VCaP (cell line): ENCODE measurements at regions not wholly inside any gene's neighbourhood (a gene's known extent, or its start where the extent isn't known, plus 50 kb on each side); places are given as distances from the start of the nearest gene placed in this dataset.

ENCODE experiments used
- H3K27ac ChIP-seq: fragments of 450-650 bp; 2 replicates; pipeline ENCODE4 v1.5.1; 2017
- TF ChIP-seq, protein P1 (sequence below): fragments of 450-650 bp; conservative IDR thresholded peaks from 2 replicates; pipeline ENCODE4 v1.5.1; 2017; ENCODE audit warnings: mild to moderate bottlenecking, moderate library complexity

DNA sequence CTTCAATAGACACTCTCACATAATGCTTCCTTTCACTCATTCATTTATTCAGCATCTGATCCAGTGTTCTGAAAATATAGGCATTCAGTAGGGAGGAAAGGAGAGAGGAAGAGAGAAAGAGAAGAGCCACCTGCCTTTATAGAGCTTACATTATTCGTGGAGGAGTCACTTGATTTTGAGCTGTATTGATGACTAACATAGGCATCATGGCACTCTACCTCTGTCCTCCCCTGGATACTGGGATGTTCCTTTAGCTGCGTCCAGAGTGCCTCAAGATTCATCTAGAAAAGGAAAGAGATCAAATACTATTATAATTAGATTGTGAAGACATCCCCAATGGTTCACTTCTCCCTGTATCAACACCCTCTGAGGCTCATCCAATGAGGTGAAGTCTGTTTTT is 345.1 kb downstream of the SPATA31D1 start:
- TF ChIP-seq, protein P1, sequence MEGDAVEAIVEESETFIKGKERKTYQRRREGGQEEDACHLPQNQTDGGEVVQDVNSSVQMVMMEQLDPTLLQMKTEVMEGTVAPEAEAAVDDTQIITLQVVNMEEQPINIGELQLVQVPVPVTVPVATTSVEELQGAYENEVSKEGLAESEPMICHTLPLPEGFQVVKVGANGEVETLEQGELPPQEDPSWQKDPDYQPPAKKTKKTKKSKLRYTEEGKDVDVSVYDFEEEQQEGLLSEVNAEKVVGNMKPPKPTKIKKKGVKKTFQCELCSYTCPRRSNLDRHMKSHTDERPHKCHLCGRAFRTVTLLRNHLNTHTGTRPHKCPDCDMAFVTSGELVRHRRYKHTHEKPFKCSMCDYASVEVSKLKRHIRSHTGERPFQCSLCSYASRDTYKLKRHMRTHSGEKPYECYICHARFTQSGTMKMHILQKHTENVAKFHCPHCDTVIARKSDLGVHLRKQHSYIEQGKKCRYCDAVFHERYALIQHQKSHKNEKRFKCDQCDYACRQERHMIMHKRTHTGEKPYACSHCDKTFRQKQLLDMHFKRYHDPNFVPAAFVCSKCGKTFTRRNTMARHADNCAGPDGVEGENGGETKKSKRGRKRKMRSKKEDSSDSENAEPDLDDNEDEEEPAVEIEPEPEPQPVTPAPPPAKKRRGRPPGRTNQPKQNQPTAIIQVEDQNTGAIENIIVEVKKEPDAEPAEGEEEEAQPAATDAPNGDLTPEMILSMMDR, result no peak
- peak overlapping the region; percentile 71; the same call in 1 of the 2 replicates for H3K27ac ChIP-seq

DNA sequence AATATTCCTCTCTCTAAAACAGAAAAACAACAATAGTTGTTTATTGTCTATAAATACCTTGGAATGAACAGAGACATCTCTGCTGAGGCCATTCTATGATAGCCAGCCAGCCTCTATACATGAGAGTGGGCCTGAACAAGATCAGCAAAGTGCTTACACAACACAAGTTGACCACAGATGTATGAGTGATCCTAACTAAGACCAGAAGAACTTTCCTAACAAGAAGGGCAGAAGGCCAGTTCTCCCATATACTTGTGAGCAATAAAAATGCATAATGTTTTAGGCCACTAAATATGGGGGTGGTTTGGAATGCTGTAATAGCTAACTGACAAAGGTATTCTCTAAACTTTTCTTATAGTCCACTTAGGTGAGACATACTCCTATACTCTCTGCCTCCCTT is 345.7 kb downstream of the SPATA31D1 start:
- TF ChIP-seq, protein P1, result no peak
- H3K27ac ChIP-seq, result no peak overlapping the region

DNA sequence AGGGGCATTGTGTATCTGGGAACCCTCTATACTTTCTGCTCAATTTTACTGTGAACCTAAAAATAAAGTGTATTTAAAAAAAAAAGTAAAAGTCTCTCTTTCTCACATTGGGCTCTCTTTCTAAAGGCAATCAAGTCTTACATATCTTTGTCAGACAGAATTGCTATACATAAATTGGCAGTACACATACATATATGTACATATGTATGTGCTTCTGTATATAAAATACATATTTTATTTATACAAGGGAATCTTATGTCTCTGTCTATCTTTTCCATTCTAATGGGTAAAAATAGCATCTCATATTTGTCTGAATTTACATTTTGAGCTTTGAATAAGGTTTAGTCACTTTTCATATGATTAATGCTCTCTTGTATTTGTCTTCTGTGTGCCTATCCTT is 348.8 kb downstream of the SPATA31D1 start:
- no peak overlapping the region for H3K27ac ChIP-seq
- TF ChIP-seq, protein P1, result no peak

DNA sequence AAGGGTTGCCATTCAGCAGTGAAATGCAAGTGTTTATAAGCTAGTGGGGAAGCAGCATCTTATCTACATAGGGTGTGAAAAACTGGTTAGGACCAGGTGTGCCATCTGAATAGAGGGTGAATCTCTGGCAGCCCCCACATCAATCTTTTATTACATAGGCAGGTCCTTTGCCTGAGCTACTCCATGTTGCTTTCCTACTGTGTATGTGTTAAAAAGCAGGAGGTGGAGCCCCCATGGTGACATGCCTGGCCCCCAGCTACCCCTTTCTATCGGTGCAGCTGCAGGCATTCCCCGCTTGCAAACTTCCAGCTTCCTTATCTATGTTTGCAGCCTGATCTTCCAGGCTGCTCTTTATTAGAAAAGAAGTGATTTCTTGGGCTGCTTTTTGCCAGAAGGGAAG is 353.5 kb downstream of the SPATA31D1 start:
- H3K27ac ChIP-seq, result no peak overlapping the region
- TF ChIP-seq, protein P1, result no peak

DNA sequence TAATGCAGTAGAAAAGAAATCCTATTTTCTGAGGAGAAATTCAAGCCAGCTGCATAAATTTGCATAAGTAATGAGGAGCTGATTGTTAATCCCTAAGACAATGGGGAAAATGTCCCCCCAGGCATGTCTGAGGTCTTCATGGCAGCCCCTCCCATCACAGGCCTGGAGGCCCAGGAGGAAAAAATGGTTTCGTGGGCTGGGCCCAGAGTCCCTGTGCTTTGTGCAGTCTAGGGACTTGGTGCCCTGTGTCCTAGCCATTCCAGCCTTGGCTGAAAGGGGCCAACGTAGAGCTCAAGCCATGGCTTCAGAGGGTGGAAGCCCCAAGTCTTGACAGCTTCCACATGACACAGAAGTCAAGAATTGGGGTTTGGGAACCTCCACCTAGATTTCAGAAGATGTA is 357.5 kb downstream of the SPATA31D1 start:
- TF ChIP-seq, protein P1, result no peak
- no peak overlapping the region for H3K27ac ChIP-seq

DNA sequence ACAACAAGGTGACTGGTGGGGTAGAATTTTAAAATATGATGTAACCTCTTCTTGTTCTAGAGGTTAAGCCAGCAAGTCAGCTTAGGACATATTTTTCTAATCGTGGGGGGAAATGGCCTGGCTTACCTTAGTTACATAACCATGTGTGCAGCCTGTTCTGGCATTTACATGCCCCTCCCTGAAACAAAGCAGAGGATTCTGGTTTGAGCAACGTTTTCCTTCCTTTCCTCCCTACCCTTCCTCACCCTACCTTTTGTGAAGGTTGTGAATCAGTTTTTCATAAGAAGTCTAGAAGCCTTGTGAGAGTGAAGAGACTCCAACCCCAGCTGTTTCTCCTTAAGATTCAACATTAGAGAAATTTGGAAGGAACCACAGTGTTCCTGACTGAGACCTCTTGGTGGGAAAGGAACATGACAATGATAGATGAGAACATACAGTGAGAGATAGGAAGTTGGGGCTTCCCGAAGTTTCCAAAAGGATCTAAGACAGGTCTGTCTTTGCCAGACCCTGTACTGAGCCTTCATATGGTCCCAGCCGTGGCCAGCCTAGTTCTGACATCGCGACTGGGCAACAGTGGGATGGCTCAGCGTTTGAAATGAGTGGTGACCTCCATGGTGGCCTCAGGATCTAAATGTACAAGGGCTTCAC is 365.2 kb downstream of the SPATA31D1 start:
- TF ChIP-seq, protein P1, result no peak
- H3K27ac ChIP-seq, result no peak overlapping the region

DNA sequence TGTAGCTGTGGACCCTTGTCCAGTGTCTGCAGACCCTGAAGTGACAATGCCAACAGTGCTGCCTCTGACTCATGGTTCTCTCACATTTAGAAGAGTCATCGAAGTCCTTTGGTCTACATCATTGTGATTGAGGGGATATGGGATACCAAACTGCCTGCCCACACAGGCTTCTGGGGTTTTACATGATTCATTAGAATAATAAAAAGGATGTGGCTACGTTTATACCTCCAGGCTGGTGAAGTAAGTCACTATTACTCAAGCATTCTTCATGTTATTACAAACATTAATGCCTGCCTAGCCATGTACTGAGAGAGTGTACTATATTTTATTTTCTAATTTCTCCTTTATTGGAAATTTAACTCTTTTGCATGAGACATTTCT is 365.7 kb downstream of the SPATA31D1 start:
- H3K27ac ChIP-seq, result no peak overlapping the region
- TF ChIP-seq, protein P1, result no peak
